ENCODE measurements at regions not wholly inside any gene's neighbourhood (a gene's known extent, or its start where the extent isn't known, plus 50 kb on each side); places are given as distances from the start of the nearest gene placed in this dataset.

DNA sequence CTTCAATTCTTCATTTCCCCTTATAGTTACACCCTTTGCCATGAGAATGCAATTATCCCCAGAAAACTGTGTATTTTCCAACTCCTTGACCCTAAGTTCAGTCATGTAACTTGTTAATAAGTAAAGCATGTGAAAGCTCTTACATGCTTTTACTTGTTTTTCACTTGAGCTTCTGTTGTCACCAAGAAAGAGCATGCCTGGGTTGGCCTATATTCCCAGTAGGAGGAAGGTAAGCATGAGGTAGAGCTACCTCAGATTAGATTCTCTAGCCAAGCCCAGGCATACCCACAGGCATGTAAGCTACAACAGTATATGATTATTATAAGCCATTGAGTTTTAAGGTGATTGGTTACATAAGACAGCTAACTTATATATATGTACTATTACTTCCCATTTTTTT, 101.7 kb upstream of the SMLR1 start:
- TF ChIP-seq, protein P1, sequence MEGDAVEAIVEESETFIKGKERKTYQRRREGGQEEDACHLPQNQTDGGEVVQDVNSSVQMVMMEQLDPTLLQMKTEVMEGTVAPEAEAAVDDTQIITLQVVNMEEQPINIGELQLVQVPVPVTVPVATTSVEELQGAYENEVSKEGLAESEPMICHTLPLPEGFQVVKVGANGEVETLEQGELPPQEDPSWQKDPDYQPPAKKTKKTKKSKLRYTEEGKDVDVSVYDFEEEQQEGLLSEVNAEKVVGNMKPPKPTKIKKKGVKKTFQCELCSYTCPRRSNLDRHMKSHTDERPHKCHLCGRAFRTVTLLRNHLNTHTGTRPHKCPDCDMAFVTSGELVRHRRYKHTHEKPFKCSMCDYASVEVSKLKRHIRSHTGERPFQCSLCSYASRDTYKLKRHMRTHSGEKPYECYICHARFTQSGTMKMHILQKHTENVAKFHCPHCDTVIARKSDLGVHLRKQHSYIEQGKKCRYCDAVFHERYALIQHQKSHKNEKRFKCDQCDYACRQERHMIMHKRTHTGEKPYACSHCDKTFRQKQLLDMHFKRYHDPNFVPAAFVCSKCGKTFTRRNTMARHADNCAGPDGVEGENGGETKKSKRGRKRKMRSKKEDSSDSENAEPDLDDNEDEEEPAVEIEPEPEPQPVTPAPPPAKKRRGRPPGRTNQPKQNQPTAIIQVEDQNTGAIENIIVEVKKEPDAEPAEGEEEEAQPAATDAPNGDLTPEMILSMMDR (IDR thresholded peaks at IDR 0.05; ENCODE audit: insufficient read depth, low read length): no peak
- TF ChIP-seq POLR2AphosphoS5 (IDR thresholded peaks at IDR 0.05; ENCODE audit: low read depth): no peak
- TF ChIP-seq, protein P2, sequence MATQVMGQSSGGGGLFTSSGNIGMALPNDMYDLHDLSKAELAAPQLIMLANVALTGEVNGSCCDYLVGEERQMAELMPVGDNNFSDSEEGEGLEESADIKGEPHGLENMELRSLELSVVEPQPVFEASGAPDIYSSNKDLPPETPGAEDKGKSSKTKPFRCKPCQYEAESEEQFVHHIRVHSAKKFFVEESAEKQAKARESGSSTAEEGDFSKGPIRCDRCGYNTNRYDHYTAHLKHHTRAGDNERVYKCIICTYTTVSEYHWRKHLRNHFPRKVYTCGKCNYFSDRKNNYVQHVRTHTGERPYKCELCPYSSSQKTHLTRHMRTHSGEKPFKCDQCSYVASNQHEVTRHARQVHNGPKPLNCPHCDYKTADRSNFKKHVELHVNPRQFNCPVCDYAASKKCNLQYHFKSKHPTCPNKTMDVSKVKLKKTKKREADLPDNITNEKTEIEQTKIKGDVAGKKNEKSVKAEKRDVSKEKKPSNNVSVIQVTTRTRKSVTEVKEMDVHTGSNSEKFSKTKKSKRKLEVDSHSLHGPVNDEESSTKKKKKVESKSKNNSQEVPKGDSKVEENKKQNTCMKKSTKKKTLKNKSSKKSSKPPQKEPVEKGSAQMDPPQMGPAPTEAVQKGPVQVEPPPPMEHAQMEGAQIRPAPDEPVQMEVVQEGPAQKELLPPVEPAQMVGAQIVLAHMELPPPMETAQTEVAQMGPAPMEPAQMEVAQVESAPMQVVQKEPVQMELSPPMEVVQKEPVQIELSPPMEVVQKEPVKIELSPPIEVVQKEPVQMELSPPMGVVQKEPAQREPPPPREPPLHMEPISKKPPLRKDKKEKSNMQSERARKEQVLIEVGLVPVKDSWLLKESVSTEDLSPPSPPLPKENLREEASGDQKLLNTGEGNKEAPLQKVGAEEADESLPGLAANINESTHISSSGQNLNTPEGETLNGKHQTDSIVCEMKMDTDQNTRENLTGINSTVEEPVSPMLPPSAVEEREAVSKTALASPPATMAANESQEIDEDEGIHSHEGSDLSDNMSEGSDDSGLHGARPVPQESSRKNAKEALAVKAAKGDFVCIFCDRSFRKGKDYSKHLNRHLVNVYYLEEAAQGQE (IDR thresholded peaks at IDR 0.05; ENCODE audit: insufficient replicate concordance, low read depth): no peak
